Erythroblast (primary cell): ENCODE measurements at regions not wholly inside any gene's neighbourhood (a gene's known extent, or its start where the extent isn't known, plus 50 kb on each side); places are given as distances from the start of the nearest gene placed in this dataset.

Source experiments
- GATA1 ChIP-seq: IDR thresholded peaks from 2 replicates; pipeline ENCODE4 v1.6.1; 2011; ENCODE audit warnings: low read depth, mild to moderate bottlenecking, control low read depth, low read length, moderate library complexity
- POLR2A ChIP-seq: IDR thresholded peaks from 2 replicates; pipeline ENCODE4 v1.6.1; 2011; ENCODE audit warnings: mild to moderate bottlenecking, low read length

DNA sequence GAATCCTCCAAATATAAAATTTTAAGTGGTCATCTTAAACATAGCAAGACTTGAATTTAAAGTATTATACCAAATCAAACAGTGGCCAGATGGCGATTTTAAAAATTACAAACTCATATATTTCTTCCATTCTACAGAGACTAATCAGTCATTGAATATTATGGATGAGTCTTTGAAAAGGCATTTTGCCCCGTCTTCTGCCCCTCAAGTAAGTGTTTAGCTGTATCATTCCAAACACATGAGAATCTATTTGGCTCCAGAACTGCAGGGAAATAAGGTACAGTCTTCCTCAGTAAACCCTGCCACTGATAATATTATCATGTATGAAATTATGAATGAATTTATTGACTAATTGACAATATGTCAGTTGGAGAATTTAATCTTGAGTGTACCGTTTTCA lies 191.0 kb downstream of the SLC7A11 start:
- no peak for TF ChIP-seq POLR2A
- no peak for TF ChIP-seq GATA1
